Kidney epithelial cell (primary cell): ENCODE measurements at regions not wholly inside any gene's neighbourhood (a gene's known extent, or its start where the extent isn't known, plus 50 kb on each side); places are given as distances from the start of the nearest gene placed in this dataset.

Source experiments
- DNase-seq: peaks from one replicate; pipeline ENCODE4 v3.0.0-alpha.2; 2010; ENCODE audit warnings: low read depth
- H3K27me3 ChIP-seq: 2 replicates; pipeline ENCODE4 v1.6.0; 2011; ENCODE audit warnings: low read length; ENCODE audit not compliant: control insufficient read depth, insufficient read depth
- H3K36me3 ChIP-seq: 2 replicates; pipeline ENCODE4 v1.5.1; 2011; ENCODE audit warnings: low read length; ENCODE audit not compliant: control insufficient read depth, insufficient read depth
- H3K4me3 ChIP-seq: 2 replicates; pipeline ENCODE4 v1.5.1; 2011; ENCODE audit warnings: low read depth, mild to moderate bottlenecking, control low read depth, low read length
- CTCF ChIP-seq: IDR thresholded peaks from 2 replicates; pipeline ENCODE4 v1.5.1; 2011; ENCODE audit warnings: mild to moderate bottlenecking, moderate library complexity, low read length, control low read depth, inconsistent platforms; ENCODE audit not compliant: insufficient read depth, poor library complexity, severe bottlenecking

GRCh38 chr3:194279701-194280360 is 71.3 kb downstream of the CPN2 start:
- Histone ChIP-seq H3K4me3 (no peak overlapping the region), H3K36me3 (no peaks in the 10 kb centered on the region), H3K27me3 (peaks cover 2% of the 10 kb centered on the region)
- no peak for TF ChIP-seq CTCF
- no peak for DNase-seq

- TF ChIP-seq CTCF: no peak
- Histone ChIP-seq H3K4me3 (no peak overlapping the region), H3K27me3 (peaks cover 2% of the 10 kb centered on the region), H3K36me3 (no peaks in the 10 kb centered on the region)
- DNase-seq: no peak
Observed at GRCh38 chr3:194280777-194281176, 70.4 kb downstream of the CPN2 start.

GRCh38 chr3:194281306-194281705 is 69.8 kb downstream of the CPN2 start:
- Histone ChIP-seq H3K27me3 (peaks cover 2% of the 10 kb centered on the region), H3K36me3 (no peaks in the 10 kb centered on the region)
- TF ChIP-seq CTCF: no peak

GRCh38 chr3:194281766-194282165 is 69.4 kb downstream of the CPN2 start:
- no peak overlapping the region for H3K4me3 ChIP-seq
- TF ChIP-seq CTCF: no peak
- no peak for DNase-seq
- no peaks in the 10 kb centered on the region for H3K36me3 ChIP-seq
- H3K27me3 ChIP-seq: peaks cover 3% of the 10 kb centered on the region

More at GRCh38 chr3:194281306-194281705, 69.8 kb downstream of the CPN2 start:
- no peak overlapping the region for H3K4me3 ChIP-seq
- no peak for DNase-seq

- DNase-seq: no peak
- H3K36me3 ChIP-seq: no peaks in the 10 kb centered on the region
- H3K27me3 ChIP-seq: peaks cover 4% of the 10 kb centered on the region
- no peak overlapping the region for H3K4me3 ChIP-seq
- TF ChIP-seq CTCF: no peak
Observed at GRCh38 chr3:194282436-194283122, 68.5 kb downstream of the CPN2 start.
